GM12875 (cell line): ENCODE measurements at regions not wholly inside any gene's neighbourhood (a gene's known extent, or its start where the extent isn't known, plus 50 kb on each side); places are given as distances from the start of the nearest gene placed in this dataset.

Experiments used
- H3K4me3 ChIP-seq: one replicate; pipeline ENCODE4 v1.5.1; 2011; ENCODE audit warnings: low read depth, low read length, control low read depth
- CTCF ChIP-seq: IDR thresholded peaks from 2 replicates; pipeline ENCODE4 v1.5.1; 2011; ENCODE audit warnings: low read depth, mild to moderate bottlenecking, control low read depth, inconsistent platforms, low read length, moderate library complexity, borderline replicate concordance; ENCODE audit not compliant: insufficient read depth

GRCh38 chr21:35156293-35157278 lies 107.5 kb upstream of the RUNX1 start:
- no peak overlapping the region for H3K4me3 ChIP-seq
- TF ChIP-seq CTCF: no peak

- no peak overlapping the region for H3K4me3 ChIP-seq
- no peak for TF ChIP-seq CTCF
These were observed 105.7 kb upstream of the RUNX1 start for GRCh38 chr21:35154788-35155187.

GRCh38 chr21:35153671-35154070 lies 104.6 kb upstream of the RUNX1 start:
- no peak overlapping the region for H3K4me3 ChIP-seq
- TF ChIP-seq CTCF: no peak

GRCh38 chr21:35150562-35151226 lies 101.6 kb upstream of the RUNX1 start:
- TF ChIP-seq CTCF: no peak
- H3K4me3 ChIP-seq: no peak overlapping the region

- no peak for TF ChIP-seq CTCF
- no peak overlapping the region for H3K4me3 ChIP-seq
These were observed 100.6 kb upstream of the RUNX1 start for GRCh38 chr21:35149698-35150097.

GRCh38 chr21:35147439-35147838 lies 98.3 kb upstream of the RUNX1 start:
- no peak overlapping the region for H3K4me3 ChIP-seq
- no peak for TF ChIP-seq CTCF

- no peak for TF ChIP-seq CTCF
- H3K4me3 ChIP-seq: no peak overlapping the region
These were observed 96.6 kb upstream of the RUNX1 start for GRCh38 chr21:35145626-35146233.
